GM18951 (cell line): ENCODE measurements at regions not wholly inside any gene's neighbourhood (a gene's known extent, or its start where the extent isn't known, plus 50 kb on each side); places are given as distances from the start of the nearest gene placed in this dataset.

Source experiments
- POLR2A ChIP-seq: IDR thresholded peaks from 4 replicates; pipeline ENCODE4 v1.6.1; 2011; ENCODE audit warnings: mild to moderate bottlenecking; ENCODE audit not compliant: insufficient read length, insufficient read depth; ENCODE audit errors: extremely low read depth
- in situ Hi-C: fragments of 300-500 bp; cut with MboI; formaldehyde crosslinking; loops from one replicate; pipeline ENCODE4 v1.12.0; 2022; ENCODE audit warnings: low sequenced_read_pairs, mixed read lengths, inconsistent platforms; ENCODE audit not compliant: unreplicated experiment

GRCh38 chr7:25762511-25763462 is 389.2 kb upstream of the NFE2L3 start:
- in situ Hi-C loops: no loop called here

DNA sequence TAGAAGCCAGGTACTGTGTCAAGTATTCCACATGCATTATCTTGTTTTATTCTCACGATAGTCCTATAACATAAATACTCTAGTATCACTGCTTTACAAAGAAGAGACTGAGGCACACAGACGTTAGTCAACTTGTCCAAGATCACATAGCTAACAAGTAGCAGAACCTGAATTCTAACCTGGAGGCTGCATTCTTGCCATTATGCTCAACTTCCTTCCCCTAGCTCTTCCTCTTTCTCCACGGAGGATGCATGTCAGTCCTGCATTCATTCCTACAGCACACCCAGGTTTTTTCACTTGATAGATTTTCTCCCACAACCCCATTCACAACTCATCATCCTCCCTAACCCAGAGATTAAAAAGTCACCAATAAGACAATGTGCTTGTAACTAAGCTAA is 388.5 kb upstream of the NFE2L3 start:
- no peak for TF ChIP-seq POLR2A
- in situ Hi-C loops: no loop called here

More at GRCh38 chr7:25762511-25763462, 389.2 kb upstream of the NFE2L3 start:
- TF ChIP-seq POLR2A: no peak

GRCh38 chr7:25765110-25765655 is 386.8 kb upstream of the NFE2L3 start:
- in situ Hi-C loops: no loop called here

GRCh38 chr7:25770235-25770634 is 381.8 kb upstream of the NFE2L3 start:
- in situ Hi-C loops: no loop called here
- TF ChIP-seq POLR2A: no peak

More at GRCh38 chr7:25765110-25765655, 386.8 kb upstream of the NFE2L3 start:
- TF ChIP-seq POLR2A: no peak

DNA sequence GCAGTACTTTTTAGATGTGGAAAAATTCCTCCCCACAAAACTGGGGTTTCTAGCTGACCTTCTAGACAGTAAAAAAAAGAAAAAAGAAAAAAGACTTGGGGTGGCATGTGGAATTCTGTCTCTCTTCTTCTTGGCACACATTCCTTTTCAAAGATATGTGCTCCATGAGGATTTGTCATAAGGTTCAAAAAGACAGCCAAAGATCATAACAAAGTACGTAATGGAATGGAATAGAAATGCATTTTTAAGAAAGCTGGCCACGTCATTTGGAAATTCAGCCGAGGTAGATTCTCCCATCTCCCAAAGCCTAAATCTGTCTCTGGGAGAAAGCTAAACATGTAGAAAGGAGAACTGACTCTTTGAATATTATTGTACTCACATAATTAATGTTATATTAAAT is 381.3 kb upstream of the NFE2L3 start:
- in situ Hi-C loops: no loop called here

DNA sequence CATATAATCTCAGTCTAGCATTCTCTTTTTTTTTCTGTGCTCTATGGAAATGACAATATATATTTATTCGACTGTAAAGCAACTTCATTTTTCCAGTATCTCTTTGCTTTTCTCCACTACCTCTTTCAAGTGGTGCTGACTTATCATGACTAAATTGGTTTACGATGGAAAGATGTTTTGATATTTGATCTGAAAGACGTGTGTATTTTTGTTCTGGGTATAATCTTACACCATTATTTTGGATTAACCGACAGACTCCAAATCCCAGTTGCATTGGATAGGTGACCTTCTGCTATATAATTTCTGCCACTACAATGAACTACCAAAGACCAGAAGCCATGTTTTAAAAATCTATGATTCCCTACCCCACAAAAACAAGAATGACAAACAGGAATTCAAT is 380.5 kb upstream of the NFE2L3 start:
- no peak for TF ChIP-seq POLR2A

More for the DNA sequence above, 381.3 kb upstream of the NFE2L3 start:
- TF ChIP-seq POLR2A: no peak

DNA sequence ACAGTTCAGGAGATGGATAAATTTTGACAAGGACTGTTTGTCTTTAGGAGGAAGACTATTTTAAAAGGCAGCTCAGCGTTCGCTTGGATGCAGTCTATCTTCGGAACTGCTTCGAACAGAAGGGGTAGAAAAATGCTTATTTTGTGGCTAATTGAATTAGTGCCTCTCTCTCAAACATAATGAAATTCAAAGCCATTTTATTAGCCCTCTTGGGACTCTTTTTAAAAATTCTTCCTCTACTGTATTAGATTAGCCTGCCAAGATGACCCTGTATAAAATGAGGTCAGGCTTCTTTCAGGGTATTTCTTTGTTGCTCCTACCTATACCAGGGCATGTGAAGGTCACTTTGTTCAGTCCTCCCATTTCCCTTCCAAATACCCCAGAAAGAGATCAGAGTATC is 379.2 kb upstream of the NFE2L3 start:
- no peak for TF ChIP-seq POLR2A
- in situ Hi-C loops: no loop called here

More for the DNA sequence above, 380.5 kb upstream of the NFE2L3 start:
- in situ Hi-C loops: no loop called here

DNA sequence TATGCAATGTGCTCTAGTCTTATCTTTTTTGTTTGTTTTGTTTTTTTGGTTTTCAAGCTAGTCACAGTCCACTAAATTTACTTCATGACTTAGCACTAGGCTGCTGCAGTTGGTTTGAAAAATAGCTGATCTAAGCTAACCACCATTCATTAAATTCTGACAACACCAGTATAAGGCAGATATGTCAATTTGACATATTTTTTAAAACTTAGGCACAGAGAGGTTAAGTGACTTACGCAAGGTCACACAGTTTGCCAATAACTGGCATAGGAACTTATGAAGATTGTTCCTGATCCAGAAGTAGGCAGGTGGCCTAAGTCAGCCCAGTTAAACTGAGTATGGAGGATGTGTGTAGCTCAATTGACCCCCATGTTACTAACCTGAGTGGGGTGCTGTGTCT is 377.3 kb upstream of the NFE2L3 start:
- in situ Hi-C loops: no loop called here
- no peak for TF ChIP-seq POLR2A

DNA sequence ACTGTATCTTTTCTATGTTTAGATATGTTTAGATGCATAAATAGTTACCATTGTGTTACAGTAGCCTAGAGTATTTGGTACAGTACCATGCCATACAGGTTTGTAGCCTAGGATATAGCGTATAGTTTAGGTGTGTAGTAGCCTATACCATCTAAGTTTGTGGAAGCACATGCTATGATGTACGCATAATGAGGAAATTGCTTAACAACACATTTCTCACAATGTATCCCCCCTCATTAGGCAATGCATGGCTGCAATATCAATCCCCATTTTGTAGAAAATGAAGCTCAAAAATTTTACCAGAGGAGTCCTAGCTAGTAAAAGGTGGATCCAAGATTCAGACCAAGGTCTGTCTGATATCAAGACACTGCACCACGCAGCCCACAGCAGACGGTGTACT is 376.4 kb upstream of the NFE2L3 start:
- in situ Hi-C loops: no loop called here
- TF ChIP-seq POLR2A: no peak

DNA sequence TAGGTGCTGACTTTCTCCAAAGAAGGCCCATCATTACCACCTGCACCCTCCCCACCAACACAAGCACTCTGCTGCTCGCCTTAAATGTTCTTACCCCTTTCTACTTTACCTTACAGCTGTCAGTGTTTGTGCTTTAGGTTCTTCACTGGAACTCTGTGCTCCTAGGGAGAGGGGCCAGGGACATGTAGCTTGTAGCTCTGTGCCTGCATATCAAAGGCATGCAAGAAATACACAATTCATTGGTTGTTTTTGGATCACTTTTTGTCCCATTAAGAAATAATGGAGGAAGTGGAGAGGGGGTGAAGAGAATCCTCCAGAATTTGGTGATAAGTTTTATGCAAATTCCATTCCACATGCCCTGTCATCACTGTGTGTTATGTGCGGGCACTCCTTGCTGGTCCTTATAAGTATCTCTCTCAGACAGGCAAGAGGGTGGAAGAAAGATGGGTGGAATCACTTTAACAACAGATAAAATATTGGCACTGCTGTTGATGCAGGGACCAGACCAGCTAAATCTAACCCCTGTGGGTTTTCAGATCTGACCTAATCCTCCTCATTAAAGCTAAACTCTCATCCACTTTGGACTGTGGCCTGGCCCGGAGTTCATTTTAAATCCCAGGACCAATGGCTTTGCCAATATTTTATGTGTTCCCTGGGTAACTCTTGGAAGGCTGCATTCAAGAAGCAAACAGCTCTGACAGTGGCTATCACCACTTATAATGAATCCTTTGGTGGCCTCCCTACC is 375.8 kb upstream of the NFE2L3 start:
- no peak for TF ChIP-seq POLR2A
- in situ Hi-C loops: no loop called here

- in situ Hi-C loops: no loop called here
- no peak for TF ChIP-seq POLR2A
These were observed 375.3 kb upstream of the NFE2L3 start for GRCh38 chr7:25776744-25777123.

- no peak for TF ChIP-seq POLR2A
- in situ Hi-C loops: no loop called here
These were observed 373.9 kb upstream of the NFE2L3 start for GRCh38 chr7:25777969-25778708.
